HG03354 (cell line): ENCODE measurements at regions not wholly inside any gene's neighbourhood (a gene's known extent, or its start where the extent isn't known, plus 50 kb on each side); places are given as distances from the start of the nearest gene placed in this dataset.
"Not testable (repeated sequence)": the region's sequence is repeated elsewhere in the genome, so short reads cannot be mapped to it uniquely, and the experiment has no call there.

Source experiments
- ATAC-seq: cut with Tn5 transposase; IDR thresholded peaks from one replicate; pipeline ENCODE4 v1.9.1; 2021; ENCODE audit warnings: mild to moderate bottlenecking; ENCODE audit not compliant: unreplicated experiment, poor library complexity, severe bottlenecking

DNA sequence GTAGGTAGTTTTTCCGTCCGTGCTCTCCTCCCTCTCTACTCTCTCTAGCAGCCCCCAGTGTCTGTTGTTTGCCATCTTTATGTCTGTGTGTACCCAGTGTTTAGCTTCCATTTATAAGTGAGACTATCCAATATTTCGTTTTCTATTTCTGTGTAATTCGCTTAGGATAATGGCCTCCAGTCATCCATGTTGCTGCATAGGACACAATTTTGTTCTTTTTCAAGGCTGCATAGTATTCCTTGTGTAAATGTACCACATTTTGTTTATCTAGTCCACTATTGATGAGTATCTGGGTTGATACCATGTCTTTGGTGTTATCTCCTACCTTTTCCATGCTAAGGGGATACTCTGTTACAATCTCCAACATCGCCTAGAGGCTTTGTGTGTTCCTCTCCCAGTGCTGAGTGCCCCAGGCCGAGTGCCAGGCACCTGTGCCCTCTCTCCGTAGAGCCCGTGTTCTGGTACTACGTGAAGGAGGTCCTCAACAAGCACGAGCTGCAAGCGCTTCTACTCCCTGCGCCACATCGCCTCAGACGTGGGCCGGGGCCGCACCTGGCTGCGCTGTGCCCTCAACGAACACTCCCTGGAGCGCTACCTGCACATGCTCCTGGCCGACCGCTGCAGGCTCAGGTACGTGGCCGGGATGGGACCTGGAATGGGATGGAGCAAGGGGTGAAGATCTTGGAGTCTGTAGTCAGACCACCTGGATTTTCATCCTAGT, 51.0 kb downstream of the NPIPB11 start:
- ATAC-seq = not testable (repeated sequence)

DNA sequence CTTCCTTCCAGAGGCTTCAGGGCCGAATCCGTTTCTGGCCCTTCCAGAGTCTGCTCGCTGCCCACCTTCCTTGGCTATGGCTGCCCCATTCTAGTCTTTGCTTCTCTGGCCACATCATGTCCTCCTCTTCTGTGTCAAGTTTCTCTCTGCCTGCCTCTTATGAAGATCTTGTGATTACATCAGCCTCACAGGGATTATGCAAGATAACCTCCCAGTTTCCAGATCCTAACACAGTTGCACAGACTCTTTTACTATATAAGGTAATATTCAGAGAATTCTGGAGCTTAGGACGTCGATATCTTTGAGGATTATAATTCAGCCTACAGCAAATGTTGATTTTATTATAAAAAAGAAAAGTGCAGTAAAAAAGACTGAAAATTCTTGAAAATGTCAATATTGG, 52.1 kb downstream of the NPIPB11 start:
- ATAC-seq = not testable (repeated sequence)

DNA sequence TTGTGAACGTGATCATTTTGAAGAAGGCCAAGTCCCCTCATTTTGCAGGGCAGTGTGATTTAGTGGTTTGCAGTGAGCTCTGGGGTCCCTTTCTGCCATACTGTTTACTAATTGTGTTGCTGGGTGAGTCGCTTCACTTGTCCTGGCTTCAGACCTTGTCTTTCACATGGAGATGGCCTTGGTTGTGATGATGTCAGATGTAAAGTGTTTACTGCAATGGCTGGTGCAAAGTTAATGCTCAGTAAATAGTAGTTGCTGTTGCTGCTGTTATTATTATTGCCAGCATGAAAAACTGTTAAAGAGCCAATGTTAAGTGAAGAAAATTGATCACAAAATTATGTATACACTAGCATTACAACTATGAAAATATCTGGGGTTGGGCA, 53.9 kb downstream of the NPIPB11 start:
- ATAC-seq = not testable (repeated sequence)

DNA sequence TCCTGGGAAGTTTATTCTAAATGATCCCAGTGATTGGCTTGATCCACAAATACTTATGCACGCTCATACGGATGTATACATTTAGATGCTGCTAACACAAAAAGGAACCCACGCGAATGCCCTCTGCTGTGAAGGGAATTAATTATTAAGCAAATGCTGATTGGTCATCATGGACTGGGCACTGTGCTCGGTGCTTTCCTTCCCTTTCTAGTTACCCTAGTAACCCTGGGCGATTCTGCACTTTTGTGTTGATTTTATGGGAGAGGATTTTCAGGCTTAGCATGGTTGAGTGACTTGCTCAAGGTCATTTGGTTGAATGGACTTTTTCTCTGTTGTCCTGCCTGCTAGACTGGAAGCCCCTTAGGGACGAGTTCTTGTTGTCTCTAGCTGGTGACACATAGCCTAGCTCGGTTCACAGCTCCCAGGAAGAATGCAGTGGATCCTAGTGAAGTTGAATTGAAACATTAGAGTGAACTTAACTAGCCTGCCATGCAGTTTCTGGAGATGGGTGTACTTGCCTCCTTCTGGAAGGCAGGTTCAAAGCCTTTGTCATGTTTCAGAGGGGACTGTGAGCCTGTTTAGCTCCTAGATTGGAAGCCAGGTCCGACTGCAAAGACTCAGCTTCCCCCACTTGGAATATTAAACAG, 54.4 kb downstream of the NPIPB11 start:
- ATAC-seq = not testable (repeated sequence)

DNA sequence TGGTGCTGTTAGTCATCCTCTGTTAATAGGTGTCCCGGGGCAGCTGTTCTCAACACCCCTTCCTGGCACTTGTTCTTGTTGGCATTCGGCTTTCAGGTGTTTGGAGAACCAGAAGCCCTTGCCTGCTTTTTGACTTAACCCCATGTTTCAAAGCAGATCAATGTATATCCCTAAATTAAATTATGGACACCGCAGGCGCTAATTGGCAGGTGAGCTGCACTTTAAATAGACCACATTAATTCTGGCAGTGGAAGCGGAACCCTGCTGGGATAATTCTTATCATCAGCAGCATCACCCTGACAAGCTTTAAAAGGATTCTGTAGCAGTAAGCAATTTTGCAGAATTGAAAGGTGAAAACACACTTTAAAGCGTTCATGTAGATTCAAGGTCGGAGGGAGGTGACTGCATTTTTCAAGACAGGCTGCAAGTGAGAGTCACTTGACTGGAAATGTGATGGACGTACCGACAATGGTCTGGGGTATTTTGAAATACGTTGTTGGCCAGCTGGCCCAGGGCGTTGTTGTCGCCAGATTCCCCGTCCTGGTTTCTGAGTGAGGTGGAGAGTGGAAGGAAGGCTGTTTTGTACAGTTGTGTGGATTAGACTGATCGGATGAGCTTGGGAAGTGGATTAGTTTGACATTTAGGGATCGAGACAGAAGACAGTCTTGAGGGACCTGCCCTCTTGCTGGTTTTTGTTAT, 55.1 kb downstream of the NPIPB11 start:
- not testable (repeated sequence) for ATAC-seq

- not testable (repeated sequence) for ATAC-seq
Measured at GRCh38 chr16:29349966-29350365, 56.5 kb downstream of the NPIPB11 start.

- not testable (repeated sequence) for ATAC-seq
Measured at GRCh38 chr16:29348748-29349147, 57.8 kb downstream of the NPIPB11 start.

- ATAC-seq = not testable (repeated sequence)
Measured at GRCh38 chr16:29348123-29348690, 58.3 kb downstream of the NPIPB11 start.

DNA sequence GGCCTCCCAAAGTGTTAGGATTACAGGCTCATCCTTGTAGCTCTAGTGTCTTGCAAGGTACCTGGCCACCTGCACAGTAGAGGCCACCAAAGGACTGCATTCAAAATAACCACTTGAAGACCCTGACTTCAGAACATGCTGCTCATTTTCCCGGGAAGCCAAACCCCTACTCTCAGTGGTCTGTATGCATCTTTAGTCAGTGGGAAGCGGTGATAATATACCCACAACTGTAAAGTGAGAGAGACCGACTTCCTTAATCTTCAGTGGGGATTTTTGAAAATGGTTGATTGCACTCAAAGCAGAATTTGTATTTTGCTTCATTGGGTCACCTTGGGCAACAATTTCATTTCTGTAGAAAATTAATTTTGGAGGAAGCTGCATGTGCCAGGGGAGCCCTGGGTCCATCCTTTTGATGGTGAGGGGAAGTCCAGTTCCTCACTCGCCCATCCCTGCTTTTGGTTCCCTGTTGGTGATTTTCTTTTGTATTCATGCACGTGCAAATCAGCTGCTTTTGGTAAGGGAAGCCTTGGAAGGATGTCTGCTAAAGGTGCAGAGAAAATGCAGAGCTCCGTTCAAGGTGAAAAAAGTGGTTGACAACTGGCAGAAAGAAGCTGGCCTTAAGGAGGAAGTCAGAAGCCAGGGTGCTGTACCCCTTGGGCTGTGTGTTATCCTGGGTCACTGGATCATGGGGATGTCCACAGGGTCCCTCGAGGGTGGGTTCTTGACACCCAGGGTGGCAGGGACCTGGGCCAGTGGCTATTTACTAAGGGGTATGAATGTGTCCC, 59.5 kb downstream of the NPIPB11 start:
- peak; percentile 41 for ATAC-seq

DNA sequence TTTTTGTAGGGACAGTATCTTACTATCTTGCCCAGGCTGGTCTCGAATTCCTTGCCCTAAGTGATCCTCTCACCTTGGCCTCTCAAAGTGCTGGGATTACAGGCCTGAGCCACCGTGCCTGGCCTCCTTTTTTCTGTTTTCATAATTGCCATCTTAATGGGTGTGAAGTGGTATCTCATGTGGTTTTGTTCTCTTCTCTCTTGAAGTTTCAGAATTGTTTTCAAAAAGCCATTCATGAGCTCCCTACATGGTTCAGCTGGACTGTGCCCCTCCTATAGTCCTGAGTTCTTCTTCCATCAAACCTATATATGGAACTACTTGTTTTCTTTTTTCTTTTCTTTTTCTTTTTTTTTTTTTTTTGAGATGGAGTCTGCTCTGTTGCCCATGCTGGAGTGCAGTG, 60.3 kb downstream of the NPIPB11 start:
- ATAC-seq = not testable (repeated sequence)

- ATAC-seq = not testable (repeated sequence)
Measured at GRCh38 chr16:29342937-29343336, 63.6 kb downstream of the NPIPB11 start.

DNA sequence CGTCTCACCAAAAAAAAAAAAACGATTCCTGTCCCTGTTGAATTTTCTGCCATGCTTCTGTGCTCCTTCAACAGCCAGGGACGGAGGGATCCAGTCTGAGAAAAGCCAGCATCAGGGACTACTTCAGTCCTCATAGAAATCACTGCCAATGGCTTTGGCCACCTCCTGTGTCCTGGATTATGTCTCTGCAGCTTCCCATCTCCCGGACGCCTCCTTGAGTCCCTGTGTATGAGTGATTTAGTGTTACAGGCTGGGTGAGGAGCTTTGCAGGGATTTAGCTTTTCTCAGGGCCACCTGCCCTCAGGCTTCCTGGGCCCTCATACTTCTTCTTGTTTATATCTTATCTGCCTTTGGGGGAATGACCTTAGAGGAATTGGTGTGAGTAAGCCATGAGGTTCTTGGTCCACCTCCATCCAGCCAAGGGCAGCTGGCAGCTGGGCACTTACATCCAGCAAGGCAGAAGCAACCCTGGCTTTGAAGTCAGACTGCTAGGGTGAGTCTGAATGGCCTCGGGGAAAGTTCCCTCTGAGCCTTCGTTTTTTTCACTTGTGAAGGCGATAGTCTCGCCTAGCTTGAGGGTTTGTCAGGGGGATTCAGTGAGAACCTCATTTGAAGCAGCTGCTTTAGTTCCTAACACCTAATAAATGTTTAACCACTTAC, 65.6 kb downstream of the NPIPB11 start:
- ATAC-seq = not testable (repeated sequence)

DNA sequence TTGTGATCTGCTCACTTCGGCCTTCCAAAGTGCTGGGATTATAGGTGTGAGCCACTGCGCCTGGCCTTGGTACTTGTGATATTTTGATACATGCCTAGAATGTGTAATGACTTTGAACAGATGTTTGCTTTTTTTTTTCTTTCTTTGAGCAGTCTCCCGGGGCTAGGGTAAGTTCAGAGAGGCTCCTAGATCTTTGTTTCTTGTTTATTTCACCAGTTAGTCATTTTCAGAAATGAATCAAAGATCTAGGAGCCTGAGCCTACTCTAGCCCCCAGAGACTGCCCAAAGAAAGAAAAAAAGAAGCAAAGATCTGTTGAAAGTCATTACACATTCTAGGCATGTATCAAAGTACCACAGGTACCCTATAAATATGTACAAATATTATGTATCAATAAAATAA, 66.3 kb downstream of the NPIPB11 start:
- ATAC-seq = not testable (repeated sequence)

DNA sequence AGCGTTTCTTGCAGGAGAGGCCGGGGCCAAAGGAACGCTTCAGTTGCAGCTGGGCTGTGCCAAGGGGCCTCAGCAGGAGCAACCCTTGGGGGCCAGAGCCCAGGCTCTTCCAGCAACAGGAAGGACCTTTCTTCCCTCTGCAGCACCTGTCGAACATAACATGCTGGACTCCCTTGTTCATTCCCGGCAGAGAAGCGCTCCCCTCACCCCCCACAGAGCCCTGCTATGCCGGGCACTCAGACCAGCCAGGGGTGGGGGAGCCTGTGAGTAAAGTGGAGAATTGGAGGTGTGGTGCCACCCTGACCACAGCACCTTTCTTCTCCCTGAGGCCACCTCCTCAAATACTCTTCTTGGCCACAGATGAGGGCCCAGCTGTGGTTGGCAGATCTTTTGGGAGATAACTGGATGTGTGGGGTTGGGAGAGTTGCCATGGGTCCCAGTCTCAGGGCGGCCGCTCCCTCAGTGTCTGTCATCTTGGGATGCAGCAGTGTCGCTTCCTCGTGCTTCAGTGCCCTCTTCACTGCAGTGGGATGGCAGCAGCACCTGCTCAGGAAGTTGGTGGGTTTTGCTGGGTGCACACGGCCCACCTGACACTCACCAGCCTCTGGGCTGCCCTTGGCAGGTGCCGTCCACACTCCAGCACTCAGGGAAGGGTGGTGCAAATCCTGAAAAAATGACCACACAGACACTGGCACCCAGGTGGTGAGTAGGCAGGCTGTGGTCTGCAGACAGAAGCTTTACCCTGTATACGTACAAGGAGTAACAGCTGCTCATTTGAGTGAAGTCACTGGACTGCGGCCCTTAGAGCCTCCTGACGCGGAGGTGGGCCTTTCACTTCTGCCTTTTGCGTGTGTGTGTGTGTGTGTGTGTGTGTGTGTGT, 67.5 kb downstream of the NPIPB11 start:
- ATAC-seq = peak; percentile 82

DNA sequence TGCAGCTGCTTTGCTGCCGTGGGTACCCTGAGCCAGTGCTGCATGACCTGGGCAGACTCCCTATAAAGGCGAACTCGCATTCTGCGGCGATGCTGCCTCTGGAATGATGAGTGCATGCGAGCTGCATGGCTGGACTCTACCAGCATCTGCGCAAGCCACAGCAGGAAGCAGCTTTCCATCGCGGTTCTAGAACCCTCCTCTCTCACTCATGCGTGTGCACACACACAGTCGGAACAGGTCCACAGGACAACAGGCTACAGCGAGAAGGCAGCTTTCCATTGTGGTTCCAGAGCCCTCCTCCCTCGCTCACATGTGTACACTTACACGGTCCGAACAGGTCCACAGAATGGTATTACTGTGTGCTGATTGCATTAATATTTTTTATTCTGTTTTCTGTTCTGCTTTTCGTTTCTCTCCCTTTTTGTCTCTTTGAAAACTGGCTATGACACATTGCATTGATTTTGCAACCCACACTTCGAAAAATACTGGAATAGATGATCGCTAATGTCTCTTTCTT, 69.1 kb downstream of the NPIPB11 start:
- ATAC-seq = not testable (repeated sequence)

- ATAC-seq = not testable (repeated sequence)
Measured at GRCh38 chr16:29335549-29335846, 71.0 kb downstream of the NPIPB11 start.

GRCh38 chr16:29334776-29335548, 71.5 kb downstream of the NPIPB11 start:
- ATAC-seq = not testable (repeated sequence)
